Esophagus squamous epithelium (tissue), 4 donors: ENCODE measurements at regions not wholly inside any gene's neighbourhood (a gene's known extent, or its start where the extent isn't known, plus 50 kb on each side); places are given as distances from the start of the nearest gene placed in this dataset.

Experiments used
- CTCF ChIP-seq, 6 experiments: fragments of 450-650 bp in 4 of 6; fragments of 200-600 bp in 2 of 6; sonication (generic) in 2 of 6; IDR thresholded peaks; one replicate each; pipeline ENCODE4 v1.5.1; 2016 to 2019; ENCODE audit warnings: antibody characterized with exemption in 6 of 6, mild to moderate bottlenecking in 4 of 6, moderate library complexity in 4 of 6
- POLR2A ChIP-seq, 4 donors: fragments of 450-650 bp; IDR thresholded peaks; one replicate each; pipeline ENCODE4 v1.6.1; 2017; ENCODE audit warnings: antibody characterized with exemption in 4 of 4, mild to moderate bottlenecking in 4 of 4, moderate library complexity in 3 of 4

DNA sequence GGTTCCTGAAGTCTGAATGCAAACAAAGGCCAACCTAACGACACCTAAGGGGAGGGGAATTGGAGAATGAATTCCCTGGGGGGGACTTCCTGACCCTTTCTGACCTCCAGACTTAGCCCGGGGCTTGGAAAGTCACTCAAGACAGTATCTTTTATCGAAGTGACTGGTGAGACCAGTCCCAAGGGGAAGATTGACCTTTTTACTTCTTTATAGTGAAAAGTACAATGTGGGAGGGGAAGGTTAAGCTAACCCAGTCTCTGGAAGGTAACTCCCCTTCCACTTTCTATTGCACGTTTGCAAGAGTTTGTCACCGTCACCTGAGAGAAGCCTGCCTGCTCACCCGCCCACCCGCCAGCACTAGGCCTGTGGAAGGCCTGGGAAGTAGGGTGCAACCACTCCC is 111.9 kb downstream of the EFNB2 start:
- no peak for TF ChIP-seq POLR2A (IDR thresholded peaks at IDR 0.05)
- no peak for TF ChIP-seq CTCF (IDR thresholded peaks at IDR 0.05)
